HG03045 (cell line): ENCODE measurements at regions not wholly inside any gene's neighbourhood (a gene's known extent, or its start where the extent isn't known, plus 50 kb on each side); places are given as distances from the start of the nearest gene placed in this dataset.

Experiments
- ATAC-seq: cut with Tn5 transposase; IDR thresholded peaks from one replicate; pipeline ENCODE4 v1.9.1; 2021; ENCODE audit warnings: mild to moderate bottlenecking, moderate library complexity; ENCODE audit not compliant: unreplicated experiment

DNA sequence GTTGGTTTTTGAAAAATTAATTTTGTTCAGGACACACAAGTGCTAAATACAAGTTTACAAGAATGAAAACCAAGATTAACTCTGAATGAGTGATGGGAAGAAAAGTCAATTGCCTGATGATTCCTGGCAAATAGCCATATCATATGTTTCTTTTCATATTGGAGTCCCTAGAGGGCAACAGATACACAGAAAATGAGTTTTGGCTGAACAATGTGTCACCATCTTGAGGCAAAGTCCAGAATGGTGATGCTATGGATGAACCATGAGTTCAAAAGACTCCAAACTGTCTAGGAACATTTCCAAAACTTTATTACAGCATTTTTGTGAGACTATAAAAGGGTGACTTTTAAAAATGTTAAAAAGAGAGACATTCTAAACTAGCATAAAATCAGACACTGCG, 382.9 kb downstream of the TMEM161B start:
- ATAC-seq = no peak

DNA sequence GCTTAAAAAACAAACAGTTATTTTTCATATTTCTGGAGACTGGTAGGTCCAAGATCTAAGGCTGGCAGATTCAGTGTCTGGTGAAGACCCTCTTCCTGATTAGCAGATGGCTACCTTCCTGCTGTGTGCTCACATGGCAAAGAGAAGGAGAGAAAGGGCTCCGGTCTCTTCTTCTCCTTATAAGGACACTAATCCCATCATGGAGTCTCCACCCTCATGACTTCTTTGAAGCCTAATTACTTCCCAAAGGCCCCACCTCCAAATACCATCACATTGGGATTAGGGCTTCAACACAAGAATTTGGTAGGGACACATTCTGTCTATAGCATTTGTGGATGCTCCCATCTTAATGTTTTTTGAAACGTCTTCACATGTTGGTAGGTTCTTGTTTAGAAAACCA, 391.1 kb downstream of the TMEM161B start:
- ATAC-seq = no peak

DNA sequence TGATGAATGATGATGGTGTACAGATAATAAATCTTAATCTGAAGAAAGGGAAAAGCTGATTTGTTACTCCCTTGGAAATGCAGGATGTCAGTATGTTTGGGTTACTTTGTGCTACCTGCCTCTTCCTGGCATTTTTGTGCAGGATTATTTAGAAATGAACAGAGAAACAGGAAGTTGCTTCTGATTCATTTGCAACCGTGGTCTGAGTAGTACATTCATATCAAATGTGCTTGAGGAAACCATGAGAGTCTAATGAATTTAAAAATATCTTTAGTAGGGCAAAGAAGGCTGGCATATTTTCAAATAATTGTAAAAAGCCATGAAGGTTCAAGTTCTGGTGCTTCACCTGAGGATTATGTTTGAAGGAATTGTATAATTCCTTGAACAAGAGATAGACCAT, 391.6 kb downstream of the TMEM161B start:
- ATAC-seq = no peak

DNA sequence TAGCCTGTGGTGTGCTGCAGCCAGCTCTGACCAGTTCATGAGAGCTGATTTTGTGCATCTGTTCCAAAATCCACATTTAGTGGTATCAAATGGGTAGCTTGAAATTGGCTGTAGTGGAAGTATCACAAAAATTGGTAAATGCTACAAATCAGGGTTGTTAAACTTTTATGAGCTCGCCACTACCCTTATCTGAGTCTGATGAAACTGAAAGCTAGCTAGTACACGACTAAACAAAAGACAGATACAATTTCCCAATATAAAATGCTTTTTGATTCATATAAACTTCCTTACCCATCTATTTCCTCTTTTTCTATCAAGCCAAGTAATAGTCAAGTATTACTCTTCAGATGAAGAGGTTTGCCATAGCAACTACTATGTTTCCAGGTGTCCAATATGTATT, 392.0 kb downstream of the TMEM161B start:
- ATAC-seq = no peak

DNA sequence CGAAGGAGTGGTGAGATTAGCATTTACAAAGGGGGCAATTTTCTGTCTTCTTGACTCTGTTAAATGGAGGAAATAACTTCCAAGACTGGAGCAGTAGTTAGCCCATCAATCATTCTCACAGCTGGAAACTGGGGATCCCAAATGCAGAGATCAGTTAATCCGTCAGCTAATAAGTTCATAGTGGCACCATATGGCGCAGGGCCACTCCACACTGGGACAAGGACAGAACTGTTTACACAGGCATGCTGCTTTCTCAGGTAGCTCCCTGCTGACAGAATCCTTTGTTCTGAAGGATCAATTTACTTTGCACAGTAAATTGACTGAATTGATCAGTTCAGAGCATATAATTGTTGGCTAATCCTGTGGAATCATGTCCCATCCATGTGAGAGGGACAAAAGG, 395.7 kb downstream of the TMEM161B start:
- ATAC-seq = no peak

DNA sequence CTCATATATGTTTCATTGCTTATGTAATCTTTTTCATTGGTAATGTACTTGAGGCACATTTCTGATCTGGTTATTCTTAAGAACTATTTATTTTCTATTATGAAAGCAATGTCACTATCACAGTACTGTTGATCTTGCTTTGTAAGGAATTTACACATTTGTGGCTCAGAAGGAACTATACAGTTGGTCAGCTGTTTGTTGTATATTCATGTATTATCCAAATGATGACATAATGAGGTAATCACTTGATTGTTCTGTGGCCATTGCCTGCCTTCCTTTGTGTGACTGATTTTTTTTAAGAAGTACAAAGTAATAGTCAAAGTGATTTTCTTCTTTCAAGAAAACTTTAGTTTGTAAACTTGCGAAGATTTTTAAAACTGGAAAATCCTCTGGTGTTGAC, 399.9 kb downstream of the TMEM161B start:
- ATAC-seq = no peak

DNA sequence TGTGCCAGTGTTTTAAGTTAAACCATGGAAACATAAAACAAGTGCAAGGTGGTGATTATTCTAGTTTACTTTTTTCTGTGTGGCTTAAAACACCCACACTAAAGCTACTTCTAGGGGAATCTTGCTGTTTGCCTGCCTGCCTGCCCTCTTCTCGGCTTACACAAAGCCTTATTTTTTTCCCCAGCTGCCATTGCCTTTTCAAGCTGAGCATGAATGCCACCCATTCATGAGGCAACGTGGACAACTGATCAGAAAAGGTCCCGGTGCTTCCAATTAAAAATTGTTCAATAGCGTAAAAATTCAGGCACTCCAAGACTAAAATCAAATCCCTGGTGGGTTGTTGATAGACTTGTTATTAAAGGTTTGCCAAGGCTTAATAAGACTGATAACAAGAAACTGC, 401.4 kb downstream of the TMEM161B start:
- ATAC-seq = no peak

DNA sequence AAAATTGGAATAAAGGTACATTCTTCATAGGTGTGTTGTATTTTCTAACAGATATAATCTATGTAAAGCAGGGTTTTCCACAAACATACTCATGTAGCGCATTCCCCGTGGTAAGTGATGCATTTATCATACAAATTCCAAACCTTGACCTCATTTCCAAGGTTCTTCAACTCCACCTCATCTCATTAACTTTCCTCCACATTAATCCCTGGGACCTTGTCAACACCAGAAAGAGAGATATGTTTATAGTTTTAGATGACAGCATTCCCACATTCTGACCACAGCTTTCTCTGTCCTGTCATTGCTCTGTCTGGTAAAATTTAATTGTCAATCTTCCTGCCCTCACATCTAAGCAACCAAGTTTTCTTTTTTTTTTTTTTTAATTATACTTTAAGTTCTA, 415.1 kb downstream of the TMEM161B start:
- no peak for ATAC-seq

DNA sequence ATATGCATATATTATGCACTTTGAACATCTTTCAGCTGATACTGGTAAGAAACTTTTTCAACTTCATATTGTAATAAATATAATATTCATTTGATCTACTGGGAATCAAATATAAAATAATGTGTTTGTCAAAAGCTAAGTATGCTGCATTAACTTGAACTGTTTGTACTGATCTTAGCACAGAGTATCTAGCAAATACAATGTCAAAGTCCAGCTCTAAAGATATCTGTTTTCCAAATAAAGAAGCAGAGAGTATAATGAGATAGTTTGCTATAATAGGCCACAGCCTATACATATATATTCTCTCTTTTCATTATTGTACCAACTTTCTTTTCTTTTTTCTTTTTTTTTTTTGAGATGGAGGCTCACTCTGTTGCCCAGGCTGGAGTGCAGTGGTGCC, 417.0 kb downstream of the TMEM161B start:
- ATAC-seq = no peak

DNA sequence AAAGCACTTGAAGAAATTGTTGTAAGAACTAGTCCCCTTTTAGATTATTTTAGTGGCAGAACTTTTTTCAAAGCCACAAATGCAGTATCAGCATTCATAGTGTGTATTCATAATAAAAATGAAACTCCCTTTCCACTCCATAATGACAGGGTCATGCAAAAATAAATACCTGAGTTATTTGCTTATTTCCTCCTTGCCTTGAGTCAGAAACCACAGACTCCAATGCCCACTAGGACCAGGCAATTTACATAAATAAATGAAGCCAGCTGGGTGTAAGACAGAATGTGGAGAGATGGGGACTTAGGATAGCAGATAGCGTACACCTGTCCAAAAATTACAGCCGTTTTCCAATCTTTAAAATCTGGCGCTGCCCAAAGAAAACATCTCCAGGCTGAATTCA, 417.8 kb downstream of the TMEM161B start:
- ATAC-seq = no peak

DNA sequence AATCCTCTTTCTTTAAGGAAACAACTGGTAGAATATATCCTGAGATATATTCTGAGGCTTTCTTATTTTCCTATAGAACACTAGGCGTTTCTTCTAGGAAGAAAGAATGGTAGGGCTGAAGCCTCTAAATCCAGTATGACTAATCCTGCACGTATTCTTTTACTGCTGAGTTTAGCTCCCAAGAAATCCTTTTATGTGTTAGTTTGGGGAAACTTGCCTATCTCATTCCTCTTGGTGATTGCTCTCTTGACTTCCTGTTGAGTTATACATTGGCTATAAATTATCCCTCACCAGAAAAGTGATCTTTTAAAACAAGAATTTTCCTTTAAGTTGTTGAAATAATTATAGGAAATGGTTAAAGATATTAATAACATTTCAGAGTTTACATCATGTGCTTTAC, 422.9 kb downstream of the TMEM161B start:
- no peak for ATAC-seq

DNA sequence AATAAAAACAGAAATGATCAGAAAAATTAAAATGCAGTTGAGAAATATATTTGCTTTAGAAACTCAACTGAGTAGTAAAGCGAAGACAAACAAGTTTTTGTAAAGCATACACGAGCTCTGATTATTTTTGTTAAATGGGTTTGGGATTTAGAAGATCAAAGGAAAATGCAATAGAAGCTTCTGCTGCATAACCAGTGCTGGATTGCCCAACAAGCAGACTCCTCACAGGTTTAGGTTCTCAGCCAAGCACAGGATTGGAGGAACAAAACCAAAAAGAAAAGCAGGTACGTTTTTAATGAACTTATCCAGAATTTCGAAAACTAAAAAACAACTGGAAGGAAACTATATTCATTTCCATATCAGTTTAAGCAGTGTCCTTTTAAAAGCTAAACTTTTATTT, 423.8 kb downstream of the TMEM161B start:
- no peak for ATAC-seq

DNA sequence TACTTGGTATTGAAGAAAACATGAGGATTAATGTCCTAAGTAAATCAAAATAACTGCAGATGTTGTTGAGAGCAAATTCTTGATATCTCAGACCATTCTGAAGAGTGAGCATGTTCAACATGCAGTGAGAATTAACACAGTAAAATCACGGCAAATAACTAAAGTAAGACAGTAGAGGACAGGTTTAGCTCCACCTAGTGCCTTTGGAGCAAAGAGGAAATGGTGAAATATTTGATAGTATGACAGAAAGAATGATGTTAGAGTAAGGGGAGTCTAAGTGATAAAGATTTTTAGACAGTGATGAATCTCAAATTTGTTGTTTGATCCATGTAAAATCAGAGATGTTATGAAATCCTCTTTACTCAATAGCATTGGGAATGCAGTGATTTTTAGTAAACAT, 424.2 kb downstream of the TMEM161B start:
- ATAC-seq = no peak

DNA sequence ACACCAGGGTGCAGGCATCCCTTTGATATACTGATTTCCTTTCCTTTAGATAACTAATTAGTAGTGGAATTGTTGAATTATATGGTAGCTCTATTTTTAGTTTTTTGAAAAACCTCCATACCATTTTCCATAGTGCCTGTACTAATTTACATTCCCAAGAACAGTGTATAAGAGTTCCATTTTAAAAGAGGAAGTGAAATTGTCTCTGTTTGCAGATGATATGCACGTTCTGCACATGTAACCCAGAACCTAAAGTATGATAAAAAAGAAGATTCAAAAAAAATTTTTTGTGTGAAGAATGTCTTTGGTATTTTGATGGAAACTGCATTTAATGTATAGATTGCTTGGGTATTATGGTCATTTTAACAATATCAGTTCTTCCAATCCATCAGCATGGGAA, 424.0 kb upstream of the CCNH start:
- ATAC-seq = no peak

DNA sequence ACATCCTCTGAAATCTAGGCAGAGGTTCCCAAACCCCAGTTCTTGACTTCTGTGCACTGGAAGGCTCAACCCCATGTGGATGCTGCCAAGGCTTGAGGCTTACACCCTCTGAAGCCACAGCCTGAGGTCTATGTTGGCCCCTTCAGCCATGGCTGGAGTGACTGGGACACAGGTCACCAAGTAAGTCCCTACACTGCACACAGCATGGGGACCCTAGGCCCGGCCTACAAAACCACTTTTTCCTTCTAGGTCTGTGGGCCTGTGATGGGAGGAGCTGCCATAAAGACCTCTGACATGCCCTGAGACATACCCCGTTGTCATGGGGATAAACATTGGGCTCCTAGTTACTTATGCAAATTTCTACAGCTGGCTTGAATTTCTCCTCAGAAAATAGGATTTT, 418.8 kb upstream of the CCNH start:
- ATAC-seq = no peak

DNA sequence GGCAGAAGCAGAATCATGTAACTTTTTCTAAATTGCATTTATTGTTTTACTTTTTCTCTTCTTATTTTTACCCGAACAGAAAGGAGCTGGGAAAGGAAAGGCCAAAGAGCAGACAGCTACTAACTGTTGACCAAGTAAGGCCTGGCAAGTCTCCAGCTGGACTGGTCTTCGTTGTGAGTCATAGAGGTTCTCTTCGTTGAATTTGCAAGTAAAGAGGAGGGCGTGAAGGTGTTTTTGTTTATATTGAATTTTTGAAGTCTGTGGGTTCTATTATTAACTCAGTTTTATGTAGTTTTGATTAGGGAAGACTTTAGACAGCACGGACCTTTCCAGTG, 416.5 kb upstream of the CCNH start:
- ATAC-seq = no peak

DNA sequence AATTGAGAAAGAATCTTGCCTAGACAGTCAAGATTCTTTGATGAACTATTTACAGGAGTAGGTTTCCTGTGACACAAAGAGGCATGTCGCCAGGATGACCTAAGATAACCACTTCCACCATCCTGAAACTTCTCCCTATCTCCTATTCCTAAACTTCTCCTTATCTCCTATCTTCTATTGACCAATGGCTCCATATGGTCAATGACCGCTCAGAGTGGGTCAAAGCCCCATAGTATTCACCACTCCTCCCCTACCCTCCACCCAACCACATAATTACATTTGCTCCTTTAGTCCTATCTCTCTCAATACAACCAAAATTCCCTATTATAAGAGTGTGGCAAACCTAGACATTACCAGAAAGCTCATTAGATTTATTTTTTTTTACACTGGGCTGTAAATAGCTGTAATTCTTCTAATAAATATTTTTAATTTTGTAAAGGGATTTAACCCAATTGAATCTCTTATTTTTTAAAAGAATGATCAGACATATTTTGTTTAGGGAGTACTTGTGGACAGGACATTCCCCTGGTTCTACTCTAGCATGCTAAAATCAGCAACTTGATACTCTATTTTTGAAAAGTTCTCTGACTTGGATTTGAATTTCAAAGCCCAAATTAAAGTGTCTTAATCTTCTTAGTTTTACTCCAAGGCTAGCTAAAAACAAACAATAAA, 416.0 kb upstream of the CCNH start:
- ATAC-seq = no peak

DNA sequence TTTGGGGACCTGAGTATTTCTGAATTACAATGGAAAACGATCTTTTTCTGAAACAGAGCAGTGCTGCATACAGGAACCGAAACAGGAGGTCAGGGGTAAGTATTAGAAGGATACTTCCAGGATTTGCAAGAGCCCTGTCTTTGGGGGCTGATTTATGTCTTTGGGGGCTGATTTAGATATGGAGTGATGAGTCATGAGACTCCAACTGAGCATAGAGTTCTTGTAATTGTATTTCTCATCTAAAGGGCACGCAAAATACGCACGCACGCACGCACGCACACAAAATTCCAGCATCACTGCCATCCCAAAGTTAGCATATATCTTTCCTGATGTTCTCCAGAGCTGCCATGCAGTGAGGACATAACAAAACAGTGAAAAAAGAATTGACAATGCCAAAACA, 414.8 kb upstream of the CCNH start:
- no peak for ATAC-seq

DNA sequence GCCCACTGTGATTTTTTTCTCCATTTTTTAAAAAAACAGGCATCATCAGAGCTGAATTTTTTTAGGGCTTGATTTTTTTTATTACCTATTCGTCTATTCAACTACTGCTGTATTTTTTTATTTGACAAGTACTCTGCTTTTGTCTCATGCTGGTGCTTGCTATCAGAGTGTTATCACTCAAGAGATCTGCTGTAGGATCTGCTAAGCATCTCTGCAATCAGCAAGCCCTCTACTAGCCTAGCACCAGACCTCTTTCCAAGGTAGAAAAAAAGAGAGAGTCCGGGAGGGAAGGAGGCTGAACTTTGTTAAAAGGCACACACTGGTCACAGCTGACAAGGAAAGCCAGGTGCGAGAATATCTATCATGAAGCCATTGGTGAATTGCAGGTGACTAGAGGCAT, 413.8 kb upstream of the CCNH start:
- ATAC-seq = no peak

DNA sequence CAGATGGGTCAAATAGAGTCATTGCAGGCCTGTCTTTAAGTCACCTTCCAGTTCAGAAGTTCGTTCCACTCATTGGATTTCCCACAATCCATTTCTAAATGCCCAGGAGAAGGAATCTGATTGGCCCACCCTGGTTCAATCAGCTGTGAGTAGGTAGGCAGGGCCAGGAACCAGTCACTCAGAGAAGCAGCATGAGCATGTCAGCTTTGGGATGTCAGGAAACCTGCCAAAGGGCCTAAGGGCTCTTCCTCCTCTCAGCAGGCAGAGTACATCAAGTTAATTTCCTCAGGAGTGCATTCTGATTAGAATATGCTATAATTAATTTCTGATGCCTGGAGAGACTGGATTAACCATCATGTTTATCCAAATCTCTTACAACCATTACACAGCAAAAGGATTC, 412.9 kb upstream of the CCNH start:
- ATAC-seq = no peak

DNA sequence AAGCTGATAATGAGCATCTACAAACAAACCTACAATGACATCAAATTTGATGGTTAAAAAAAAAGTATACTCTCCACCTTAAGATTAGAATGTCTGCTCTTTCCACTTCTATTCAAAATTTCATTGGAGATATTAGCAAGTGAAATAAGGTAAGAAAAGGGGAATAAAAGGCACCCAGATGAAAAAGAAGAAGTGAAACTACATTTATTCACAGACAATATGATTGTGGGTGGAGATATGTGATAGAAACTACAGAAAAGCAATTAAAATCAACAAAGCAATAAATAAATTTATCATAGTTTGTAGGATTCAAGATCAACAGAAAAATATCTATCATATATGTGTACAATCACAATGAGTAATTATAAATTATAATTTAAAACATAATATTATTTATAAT, 395.1 kb upstream of the CCNH start:
- no peak for ATAC-seq

DNA sequence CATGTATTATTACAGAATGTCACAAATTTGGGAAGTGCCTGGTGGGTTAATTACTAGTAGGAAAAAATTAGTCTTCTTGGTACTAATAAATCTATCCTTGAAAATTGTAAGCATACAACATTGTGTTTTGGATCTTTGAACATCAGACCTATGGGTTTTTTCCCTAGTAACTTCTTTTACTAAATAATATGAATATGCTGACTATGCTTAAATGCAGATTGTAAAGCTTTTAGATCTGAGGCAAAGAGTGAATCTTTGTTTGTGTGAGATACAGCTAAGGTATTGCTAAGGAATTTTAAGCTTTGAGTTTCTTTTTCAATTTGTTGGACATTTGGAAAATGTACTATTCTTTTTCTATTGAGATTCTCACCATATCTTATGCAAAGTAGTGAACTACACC, 390.6 kb upstream of the CCNH start:
- ATAC-seq = no peak

DNA sequence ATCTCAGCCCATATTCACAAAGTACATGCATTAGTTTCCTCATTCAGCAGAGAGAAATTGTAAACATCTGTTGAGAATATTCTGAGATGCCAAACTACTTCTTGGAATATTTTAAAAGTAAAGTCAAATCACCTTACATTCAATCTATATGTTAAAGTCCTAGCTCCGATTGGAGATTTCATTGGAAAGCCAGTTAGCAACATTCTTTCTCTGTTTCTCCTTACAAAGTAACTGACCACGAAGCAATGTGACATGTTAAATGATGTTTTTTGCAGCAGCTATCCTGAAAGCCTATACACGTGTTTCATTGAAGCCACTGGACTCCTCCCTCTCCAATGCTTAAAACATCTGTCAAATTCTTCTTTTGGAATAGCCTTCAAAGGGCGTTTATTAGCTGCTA, 379.1 kb upstream of the CCNH start:
- ATAC-seq = no peak

DNA sequence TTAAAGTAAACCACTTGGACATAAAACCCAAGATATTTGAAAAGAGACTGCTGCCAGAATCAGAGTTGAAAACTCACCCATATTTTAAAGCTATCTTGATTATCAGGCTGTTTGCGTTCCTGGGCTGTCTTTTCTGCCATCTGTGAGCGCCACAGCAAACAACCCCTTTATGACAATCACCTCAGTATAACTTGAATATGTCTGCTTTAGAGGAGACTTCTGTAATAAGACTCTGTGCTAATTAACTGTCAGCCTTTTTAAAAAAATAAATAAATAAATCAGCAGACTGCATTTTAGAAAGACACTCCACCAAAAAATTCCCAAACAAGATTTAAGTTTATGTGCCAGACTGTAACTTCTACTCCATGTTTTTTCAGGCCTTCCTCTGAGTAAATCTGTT, 375.7 kb upstream of the CCNH start:
- no peak for ATAC-seq
